ENCODE measurements at regions not wholly inside any gene's neighbourhood (a gene's known extent, or its start where the extent isn't known, plus 50 kb on each side); places are given as distances from the start of the nearest gene placed in this dataset.

DNA sequence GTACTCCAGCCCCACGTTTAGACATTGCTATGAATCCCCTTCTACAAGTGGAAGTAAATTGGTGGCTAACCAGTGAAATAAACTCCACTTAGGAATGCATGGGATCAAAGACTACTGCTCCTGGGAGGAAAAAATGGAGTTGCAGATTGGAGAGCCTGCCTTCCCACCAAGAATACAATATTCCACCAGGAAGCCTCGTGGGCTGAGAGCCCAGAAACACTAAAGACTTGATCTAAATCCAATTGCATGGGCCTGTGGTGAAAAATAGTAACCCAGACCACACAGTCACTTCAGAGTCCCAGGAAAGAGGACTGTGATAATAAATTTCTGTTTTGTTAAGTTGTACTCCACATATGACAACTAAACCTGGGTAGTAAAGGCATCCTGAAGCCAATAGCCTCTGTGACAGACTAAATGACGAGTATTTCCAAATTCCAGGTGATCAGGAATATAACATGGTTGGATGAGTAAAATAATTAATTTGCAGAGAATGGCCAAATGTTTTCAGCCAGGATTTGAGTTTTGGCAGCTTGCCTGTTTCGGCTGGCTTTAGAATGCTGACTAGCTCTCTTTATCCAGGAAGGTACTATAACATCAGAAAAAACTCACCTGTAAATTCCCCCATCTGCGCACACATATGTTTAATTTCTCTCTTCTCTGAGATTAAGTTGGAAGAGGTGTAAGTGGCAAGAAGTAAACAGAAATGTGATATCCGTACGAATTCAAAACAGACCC, 480.3 kb downstream of the LIG4 start:
- no peaks in the 10 kb centered on the region for H3K27me3 ChIP-seq (ENCODE audit: insufficient read depth, low read depth, severe bottlenecking)
- H3K4me3 ChIP-seq (ENCODE audit: low read depth, low read length): no peak overlapping the region
- H3K27ac ChIP-seq: no peak overlapping the region
- TF ChIP-seq, protein P1, sequence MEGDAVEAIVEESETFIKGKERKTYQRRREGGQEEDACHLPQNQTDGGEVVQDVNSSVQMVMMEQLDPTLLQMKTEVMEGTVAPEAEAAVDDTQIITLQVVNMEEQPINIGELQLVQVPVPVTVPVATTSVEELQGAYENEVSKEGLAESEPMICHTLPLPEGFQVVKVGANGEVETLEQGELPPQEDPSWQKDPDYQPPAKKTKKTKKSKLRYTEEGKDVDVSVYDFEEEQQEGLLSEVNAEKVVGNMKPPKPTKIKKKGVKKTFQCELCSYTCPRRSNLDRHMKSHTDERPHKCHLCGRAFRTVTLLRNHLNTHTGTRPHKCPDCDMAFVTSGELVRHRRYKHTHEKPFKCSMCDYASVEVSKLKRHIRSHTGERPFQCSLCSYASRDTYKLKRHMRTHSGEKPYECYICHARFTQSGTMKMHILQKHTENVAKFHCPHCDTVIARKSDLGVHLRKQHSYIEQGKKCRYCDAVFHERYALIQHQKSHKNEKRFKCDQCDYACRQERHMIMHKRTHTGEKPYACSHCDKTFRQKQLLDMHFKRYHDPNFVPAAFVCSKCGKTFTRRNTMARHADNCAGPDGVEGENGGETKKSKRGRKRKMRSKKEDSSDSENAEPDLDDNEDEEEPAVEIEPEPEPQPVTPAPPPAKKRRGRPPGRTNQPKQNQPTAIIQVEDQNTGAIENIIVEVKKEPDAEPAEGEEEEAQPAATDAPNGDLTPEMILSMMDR (IDR thresholded peaks at IDR 0.05; ENCODE audit: low read depth, low read length): no peak
- H3K9me3 ChIP-seq (ENCODE audit: severe bottlenecking): no peaks in the 10 kb centered on the region
- no peak for DNase-seq
- H3K36me3 ChIP-seq: no peaks in the 10 kb centered on the region

DNA sequence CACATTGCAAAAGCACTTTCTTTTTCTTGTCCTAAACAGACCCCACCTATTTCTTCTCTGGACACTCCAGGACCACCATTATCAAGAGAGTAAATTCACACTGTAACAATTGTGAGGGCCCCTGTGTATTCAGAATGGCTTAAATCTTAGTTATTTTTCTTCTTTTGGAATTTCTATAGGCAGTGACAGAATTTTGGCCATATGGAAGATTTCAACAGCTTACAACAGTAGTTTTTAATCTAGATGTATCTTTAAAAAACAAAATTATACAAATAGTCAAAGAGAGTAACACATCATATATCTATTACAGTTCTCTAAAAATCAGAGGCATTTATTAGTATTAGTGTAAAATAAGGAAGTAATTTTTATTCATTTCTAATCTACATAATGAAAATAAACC, 482.1 kb downstream of the LIG4 start:
- DNase-seq: no peak
- Histone ChIP-seq H3K9me3 (ENCODE audit: severe bottlenecking) (peaks cover under 1% of the 10 kb centered on the region), H3K27me3 (ENCODE audit: insufficient read depth, low read depth, severe bottlenecking) (no peaks in the 10 kb centered on the region), H3K4me3 (ENCODE audit: low read depth, low read length) (no peak overlapping the region), H3K36me3 (no peaks in the 10 kb centered on the region), H3K27ac (no peak overlapping the region)
- TF ChIP-seq, protein P1 (IDR thresholded peaks at IDR 0.05; ENCODE audit: low read depth, low read length): no peak

DNA sequence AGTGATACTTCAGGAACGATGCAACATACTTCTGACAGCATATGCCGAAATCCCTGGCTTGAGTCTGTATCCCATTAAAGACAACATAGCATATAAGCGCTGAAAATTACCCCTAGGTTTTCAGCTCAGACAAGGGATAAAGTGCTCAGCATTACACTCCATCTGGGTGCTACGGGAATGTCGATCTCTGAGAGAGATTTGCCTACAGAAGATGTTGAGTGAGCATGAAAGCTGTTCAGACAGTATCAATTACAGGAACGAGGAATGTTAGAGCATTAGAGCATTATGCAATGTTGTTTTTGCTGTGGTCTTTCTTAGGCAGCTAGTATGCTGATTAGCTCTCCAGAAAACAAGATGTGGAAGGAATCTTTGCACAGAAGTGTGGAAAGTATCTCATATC, 484.5 kb downstream of the LIG4 start:
- Histone ChIP-seq H3K9me3 (ENCODE audit: severe bottlenecking) (peaks cover 4% of the 10 kb centered on the region), H3K4me3 (ENCODE audit: low read depth, low read length) (no peak overlapping the region), H3K27me3 (ENCODE audit: insufficient read depth, low read depth, severe bottlenecking) (no peaks in the 10 kb centered on the region), H3K27ac (no peak overlapping the region), H3K36me3 (no peaks in the 10 kb centered on the region)
- TF ChIP-seq, protein P1 (IDR thresholded peaks at IDR 0.05; ENCODE audit: low read depth, low read length): no peak
- peak; percentile 76 for DNase-seq

DNA sequence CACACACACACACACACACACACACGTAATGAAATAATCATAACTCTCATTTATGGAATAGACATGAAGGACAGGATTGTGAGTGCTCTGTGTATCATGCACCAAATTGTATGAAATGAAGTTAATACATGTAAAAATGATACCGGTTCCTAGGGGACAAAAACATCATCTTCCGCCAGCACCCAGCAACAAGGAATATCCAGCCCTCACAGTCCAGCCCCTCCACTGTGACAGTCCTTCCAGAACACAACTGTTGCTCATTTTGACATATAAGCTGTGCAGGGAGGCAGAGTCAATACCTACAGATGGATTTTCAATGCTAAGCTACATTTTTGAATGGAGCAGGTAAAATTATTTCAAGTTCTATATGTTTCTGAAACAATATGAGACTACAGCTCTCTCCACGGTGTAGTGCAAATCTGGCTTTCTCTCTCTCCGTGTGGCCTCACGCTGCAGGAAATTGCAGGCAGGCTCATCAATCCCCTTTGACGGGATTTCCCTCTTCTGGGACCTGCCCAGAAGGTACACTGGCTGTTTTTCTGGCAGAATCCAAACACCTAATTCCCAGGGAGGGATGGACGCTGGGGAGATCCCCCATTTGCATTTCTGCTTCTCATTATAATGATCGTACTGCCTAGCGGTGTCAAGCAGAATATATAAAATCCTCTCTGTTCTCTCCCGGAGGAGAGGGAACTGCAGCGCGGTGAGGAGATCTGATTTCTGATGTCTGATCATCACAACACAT, 494.0 kb downstream of the LIG4 start:
- peak overlapping the region; percentile 54 for H3K4me3 ChIP-seq (ENCODE audit: low read depth, low read length)
- H3K9me3 ChIP-seq (ENCODE audit: severe bottlenecking): no peaks in the 10 kb centered on the region
- H3K27me3 ChIP-seq (ENCODE audit: insufficient read depth, low read depth, severe bottlenecking): no peaks in the 10 kb centered on the region
- TF ChIP-seq, protein P1 (IDR thresholded peaks at IDR 0.05; ENCODE audit: low read depth, low read length): no peak
- H3K27ac ChIP-seq: peak overlapping the region; percentile 3; the same call in 1 of the 2 replicates
- no peaks in the 10 kb centered on the region for H3K36me3 ChIP-seq
- DNase-seq: peak; percentile 50

DNA sequence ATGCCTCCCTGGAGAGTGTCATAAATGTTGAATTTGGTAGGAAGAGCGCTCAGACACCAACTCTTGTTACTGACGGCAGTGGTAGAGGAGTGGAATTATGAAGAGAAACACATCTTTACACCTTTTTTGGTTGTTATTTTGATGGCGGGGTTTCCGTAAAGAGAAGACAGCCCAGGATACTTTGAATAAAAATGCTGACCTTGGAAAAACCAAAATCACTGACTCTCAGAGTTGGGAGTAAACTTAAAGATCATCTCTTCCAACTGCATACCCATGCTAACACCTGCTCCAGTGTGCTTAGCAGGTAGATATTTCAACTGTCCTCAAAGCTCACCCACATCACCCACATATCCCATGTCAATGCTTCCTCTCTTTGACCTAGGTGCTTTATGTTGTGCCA, 498.6 kb downstream of the LIG4 start:
- TF ChIP-seq, protein P1 (IDR thresholded peaks at IDR 0.05; ENCODE audit: low read depth, low read length): no peak
- H3K9me3 ChIP-seq (ENCODE audit: severe bottlenecking): no peaks in the 10 kb centered on the region
- no peaks in the 10 kb centered on the region for H3K36me3 ChIP-seq
- H3K27ac ChIP-seq: no peak overlapping the region
- H3K4me3 ChIP-seq (ENCODE audit: low read depth, low read length): no peak overlapping the region
- no peaks in the 10 kb centered on the region for H3K27me3 ChIP-seq (ENCODE audit: insufficient read depth, low read depth, severe bottlenecking)
- DNase-seq: no peak

Measured in WERI-Rb-1 (cell line).